ENCODE measurements at regions not wholly inside any gene's neighbourhood (a gene's known extent, or its start where the extent isn't known, plus 50 kb on each side); places are given as distances from the start of the nearest gene placed in this dataset.

GRCh38 chr7:91692800-91693199 lies 187.7 kb downstream of the MTERF1 start:
- no peaks in the 10 kb centered on the region for H3K79me2 ChIP-seq (ENCODE audit: insufficient read depth, low read length)
- H2AFZ ChIP-seq (ENCODE audit: low read depth, low read length, severe bottlenecking): no peak overlapping the region
- H3K9me2 ChIP-seq (replicated peaks; ENCODE audit: insufficient read depth, low read length): no peaks in the 10 kb centered on the region
- H3K9me3 ChIP-seq (ENCODE audit: insufficient read depth, low read length): no peaks in the 10 kb centered on the region
- no peaks in the 10 kb centered on the region for H4K20me1 ChIP-seq (ENCODE audit: low read depth, low read length)
- H3K36me3 ChIP-seq (ENCODE audit: low read length): no peaks in the 10 kb centered on the region
- no peak overlapping the region for H3K9ac ChIP-seq (ENCODE audit: low read length)
- no peaks in the 10 kb centered on the region for H3F3A ChIP-seq (ENCODE audit: insufficient read depth)
- H3K4me2 ChIP-seq (ENCODE audit: low read depth, low read length, poor library complexity, severe bottlenecking): no peak overlapping the region
- H3K4me3 ChIP-seq (ENCODE audit: insufficient read depth, low read length, poor library complexity, severe bottlenecking): no peak overlapping the region
- H3K27ac ChIP-seq (ENCODE audit: low read depth, low read length): no peak overlapping the region
- TF ChIP-seq CTCF (IDR thresholded peaks at IDR 0.05; ENCODE audit: insufficient read depth, low read length, poor library complexity, severe bottlenecking): no peak
- no peak for TF ChIP-seq EZH2phosphoT487 (conservative IDR thresholded peaks at IDR 0.05; ENCODE audit: low read length)
- H3K27me3 ChIP-seq (ENCODE audit: low read length): no peaks in the 10 kb centered on the region

GRCh38 chr7:91694351-91694841 lies 186.1 kb downstream of the MTERF1 start:
- no peaks in the 10 kb centered on the region for H3K79me2 ChIP-seq (ENCODE audit: insufficient read depth, low read length)
- H3K4me2 ChIP-seq (ENCODE audit: low read depth, low read length, poor library complexity, severe bottlenecking): no peak overlapping the region
- TF ChIP-seq EZH2phosphoT487 (conservative IDR thresholded peaks at IDR 0.05; ENCODE audit: low read length): no peak
- no peak for TF ChIP-seq CTCF (IDR thresholded peaks at IDR 0.05; ENCODE audit: insufficient read depth, low read length, poor library complexity, severe bottlenecking)
- H3K27me3 ChIP-seq (ENCODE audit: low read length): no peaks in the 10 kb centered on the region
- no peak overlapping the region for H3K9ac ChIP-seq (ENCODE audit: low read length)
- no peaks in the 10 kb centered on the region for H4K20me1 ChIP-seq (ENCODE audit: low read depth, low read length)
- no peak overlapping the region for H2AFZ ChIP-seq (ENCODE audit: low read depth, low read length, severe bottlenecking)
- H3F3A ChIP-seq (ENCODE audit: insufficient read depth): no peaks in the 10 kb centered on the region
- H3K9me3 ChIP-seq (ENCODE audit: insufficient read depth, low read length): no peaks in the 10 kb centered on the region
- H3K9me2 ChIP-seq (replicated peaks; ENCODE audit: insufficient read depth, low read length): no peaks in the 10 kb centered on the region
- H3K4me3 ChIP-seq (ENCODE audit: insufficient read depth, low read length, poor library complexity, severe bottlenecking): no peak overlapping the region
- H3K27ac ChIP-seq (ENCODE audit: low read depth, low read length): no peak overlapping the region
- H3K36me3 ChIP-seq (ENCODE audit: low read length): no peaks in the 10 kb centered on the region

GRCh38 chr7:91710881-91711280 lies 169.6 kb downstream of the MTERF1 start:
- Histone ChIP-seq H3K27me3 (ENCODE audit: low read length) (no peaks in the 10 kb centered on the region; the same call in 1 of the 2 replicates), H4K20me1 (ENCODE audit: low read depth, low read length) (no peaks in the 10 kb centered on the region), H3K4me3 (ENCODE audit: insufficient read depth, low read length, poor library complexity, severe bottlenecking) (no peak overlapping the region), H3F3A (ENCODE audit: insufficient read depth) (no peaks in the 10 kb centered on the region), H3K4me2 (ENCODE audit: low read depth, low read length, poor library complexity, severe bottlenecking) (no peak overlapping the region), H3K27ac (ENCODE audit: low read depth, low read length) (no peak overlapping the region), H3K9me2 (replicated peaks; ENCODE audit: insufficient read depth, low read length) (no peaks in the 10 kb centered on the region), H3K36me3 (ENCODE audit: low read length) (no peaks in the 10 kb centered on the region), H3K79me2 (ENCODE audit: insufficient read depth, low read length) (no peaks in the 10 kb centered on the region), H3K9me3 (ENCODE audit: insufficient read depth, low read length) (peaks cover 5% of the 10 kb centered on the region; the same call in 1 of the 2 replicates), H2AFZ (ENCODE audit: low read depth, low read length, severe bottlenecking) (no peak overlapping the region), H3K9ac (ENCODE audit: low read length) (no peak overlapping the region)
- no peak for TF ChIP-seq EZH2phosphoT487 (conservative IDR thresholded peaks at IDR 0.05; ENCODE audit: low read length)
- no peak for TF ChIP-seq CTCF (IDR thresholded peaks at IDR 0.05; ENCODE audit: insufficient read depth, low read length, poor library complexity, severe bottlenecking)

All from SU-DHL-6 (cell line).